Gastroesophageal sphincter (tissue), 3 donors: ENCODE measurements at regions not wholly inside any gene's neighbourhood (a gene's known extent, or its start where the extent isn't known, plus 50 kb on each side); places are given as distances from the start of the nearest gene placed in this dataset.

Experiments used
- CTCF ChIP-seq, 4 experiments: fragments of 200-600 bp in 2 of 4; fragments of 450-650 bp in 2 of 4; sonication (generic) in 1 of 4; IDR thresholded peaks; one replicate each; pipeline ENCODE4 v1.5.1; 2017 to 2019; ENCODE audit warnings: antibody characterized with exemption in 4 of 4, mild to moderate bottlenecking in 2 of 4, moderate library complexity in 2 of 4
- EP300 ChIP-seq: sonication (generic); formaldehyde crosslinking; IDR thresholded peaks from one replicate; pipeline ENCODE4 v1.6.1; 2017; ENCODE audit warnings: antibody characterized with exemption, mild to moderate bottlenecking
- POLR2A ChIP-seq, 2 donors: fragments of 450-650 bp; IDR thresholded peaks; one replicate each; pipeline ENCODE4 v1.6.1; 2017; ENCODE audit warnings: antibody characterized with exemption in 2 of 2, mild to moderate bottlenecking in 2 of 2, moderate library complexity in 1 of 2
- POLR2AphosphoS5 ChIP-seq: sonication (generic); formaldehyde crosslinking; IDR thresholded peaks from one replicate; pipeline ENCODE4 v1.6.1; 2017; ENCODE audit warnings: antibody characterized with exemption

GRCh38 chr10:130232166-130233034, 96.2 kb downstream of the GLRX3 start:
- no peak for TF ChIP-seq EP300
- no peak for TF ChIP-seq POLR2A (IDR thresholded peaks at IDR 0.05)
- TF ChIP-seq CTCF (IDR thresholded peaks at IDR 0.05), result no peak
- TF ChIP-seq POLR2AphosphoS5, result no peak
